Ectodermal cell (in vitro differentiated cells): ENCODE measurements at regions not wholly inside any gene's neighbourhood (a gene's known extent, or its start where the extent isn't known, plus 50 kb on each side); places are given as distances from the start of the nearest gene placed in this dataset.

ENCODE experiments used
- H3K27ac ChIP-seq: 2 replicates; pipeline ENCODE4 v1.7.0; 2013; ENCODE audit warnings: mild to moderate bottlenecking, low read depth, low read length; ENCODE audit not compliant: insufficient read depth, poor library complexity, severe bottlenecking
- H3K27me3 ChIP-seq: 2 replicates; pipeline ENCODE4 v1.7.0; 2013; ENCODE audit warnings: mild to moderate bottlenecking, low read length; ENCODE audit not compliant: insufficient read depth, control insufficient read depth, poor library complexity, severe bottlenecking
- H3K36me3 ChIP-seq: one replicate; pipeline ENCODE4 v1.7.0; 2013; ENCODE audit warnings: low read length; ENCODE audit not compliant: control insufficient read depth, insufficient read depth
- H3K4me1 ChIP-seq: one replicate; pipeline ENCODE4 v1.7.0; 2013; ENCODE audit warnings: low read length; ENCODE audit not compliant: control insufficient read depth, insufficient read depth
- H3K4me3 ChIP-seq: 2 replicates; pipeline ENCODE4 v1.7.0; 2013; ENCODE audit warnings: low read depth, low read length, control low read depth; ENCODE audit not compliant: insufficient read depth
- H3K9me3 ChIP-seq: 2 replicates; pipeline ENCODE4 v1.7.0; 2013; ENCODE audit warnings: mild to moderate bottlenecking, low read length, moderate library complexity; ENCODE audit not compliant: control insufficient read depth
- WGBS, 2 experiments: methylation state at CpG; one replicate each; pipeline ENCODE4 v1.1.7; 2013; ENCODE audit warnings: missing lambda C conversion rate in 2 of 2; 5-methylcytosine and 5-hydroxymethylcytosine counted together

GRCh38 chr22:49642331-49642730, 185.3 kb downstream of the BRD1 start:
- no peaks in the 10 kb centered on the region for H3K4me1 ChIP-seq
- no peaks in the 10 kb centered on the region for H3K27me3 ChIP-seq
- 87 to 88% methylated on average over 7 of the region's 7 CpGs for WGBS, 2 experiments
- H3K9me3 ChIP-seq, result no peaks in the 10 kb centered on the region
- no peaks in the 10 kb centered on the region for H3K36me3 ChIP-seq
- no peak overlapping the region for H3K27ac ChIP-seq
- no peak overlapping the region for H3K4me3 ChIP-seq

- WGBS, 2 experiments, result 91 to 94% methylated on average over 12 of the region's 12 CpGs
Measured at GRCh38 chr22:49641770-49642313, 185.8 kb downstream of the BRD1 start.

GRCh38 chr22:49640366-49641095, 187.1 kb downstream of the BRD1 start:
- no peak overlapping the region for H3K27ac ChIP-seq
- WGBS, 2 experiments, result 90 to 92% methylated on average over 26 of the region's 26 CpGs
- no peak overlapping the region for H3K4me3 ChIP-seq
- H3K9me3 ChIP-seq, result no peaks in the 10 kb centered on the region
- no peaks in the 10 kb centered on the region for H3K36me3 ChIP-seq
- H3K27me3 ChIP-seq, result no peaks in the 10 kb centered on the region
- H3K4me1 ChIP-seq, result no peaks in the 10 kb centered on the region

More at GRCh38 chr22:49641770-49642313, 185.8 kb downstream of the BRD1 start:
- Histone ChIP-seq H3K4me3 (no peak overlapping the region), H3K36me3 (no peaks in the 10 kb centered on the region), H3K9me3 (no peaks in the 10 kb centered on the region), H3K27me3 (no peaks in the 10 kb centered on the region), H3K4me1 (no peaks in the 10 kb centered on the region), H3K27ac (no peak overlapping the region)

GRCh38 chr22:49639956-49640355, 187.7 kb downstream of the BRD1 start:
- Histone ChIP-seq H3K27me3 (no peaks in the 10 kb centered on the region), H3K27ac (no peak overlapping the region), H3K4me3 (no peak overlapping the region), H3K9me3 (no peaks in the 10 kb centered on the region), H3K4me1 (no peaks in the 10 kb centered on the region), H3K36me3 (no peaks in the 10 kb centered on the region)
- 89% methylated on average over 12 of the region's 12 CpGs for WGBS, 2 experiments

- Histone ChIP-seq H3K9me3 (no peaks in the 10 kb centered on the region), H3K4me3 (no peak overlapping the region), H3K27me3 (no peaks in the 10 kb centered on the region), H3K36me3 (no peaks in the 10 kb centered on the region), H3K4me1 (no peaks in the 10 kb centered on the region), H3K27ac (no peak overlapping the region)
- 92 to 97% methylated on average over 18 of the region's 18 CpGs for WGBS, 2 experiments
Measured at GRCh38 chr22:49638788-49639187, 188.9 kb downstream of the BRD1 start.

- no peak overlapping the region for H3K27ac ChIP-seq
- no peaks in the 10 kb centered on the region for H3K27me3 ChIP-seq
- 91 to 93% methylated on average over 17 of the region's 17 CpGs for WGBS, 2 experiments
- H3K9me3 ChIP-seq, result no peaks in the 10 kb centered on the region
- no peaks in the 10 kb centered on the region for H3K36me3 ChIP-seq
- no peak overlapping the region for H3K4me3 ChIP-seq
- H3K4me1 ChIP-seq, result peaks cover 1% of the 10 kb centered on the region
Measured at GRCh38 chr22:49638001-49638400, 189.7 kb downstream of the BRD1 start.

- Histone ChIP-seq H3K36me3 (no peaks in the 10 kb centered on the region), H3K27me3 (no peaks in the 10 kb centered on the region), H3K9me3 (no peaks in the 10 kb centered on the region), H3K4me1 (peaks cover 6% of the 10 kb centered on the region), H3K4me3 (no peak overlapping the region), H3K27ac (no peak overlapping the region)
- WGBS, 2 experiments, result 91 to 93% methylated on average over 28 of the region's 28 CpGs
Measured at GRCh38 chr22:49637255-49637760, 190.4 kb downstream of the BRD1 start.

GRCh38 chr22:49636649-49637048, 191.0 kb downstream of the BRD1 start:
- Histone ChIP-seq H3K36me3 (no peaks in the 10 kb centered on the region), H3K27ac (no peak overlapping the region), H3K27me3 (no peaks in the 10 kb centered on the region), H3K4me3 (no peak overlapping the region), H3K9me3 (no peaks in the 10 kb centered on the region), H3K4me1 (peaks cover 6% of the 10 kb centered on the region)
- WGBS, 2 experiments, result 92 to 95% methylated on average over 17 of the region's 17 CpGs

- Histone ChIP-seq H3K4me3 (no peak overlapping the region), H3K27ac (no peak overlapping the region), H3K27me3 (no peaks in the 10 kb centered on the region), H3K9me3 (no peaks in the 10 kb centered on the region), H3K36me3 (no peaks in the 10 kb centered on the region), H3K4me1 (peaks cover 6% of the 10 kb centered on the region)
- WGBS, 2 experiments, result 88 to 92% methylated on average over 10 of the region's 10 CpGs
Measured at GRCh38 chr22:49636214-49636613, 191.5 kb downstream of the BRD1 start.

GRCh38 chr22:49634006-49634772, 193.5 kb downstream of the BRD1 start:
- Histone ChIP-seq H3K36me3 (no peaks in the 10 kb centered on the region), H3K27ac (no peak overlapping the region), H3K27me3 (no peaks in the 10 kb centered on the region), H3K9me3 (no peaks in the 10 kb centered on the region), H3K4me3 (no peak overlapping the region), H3K4me1 (peaks cover 20% of the 10 kb centered on the region)
- 92 to 93% methylated on average over 22 of the region's 22 CpGs for WGBS, 2 experiments
